Muscle of back (tissue), 3 donors: ENCODE measurements at regions not wholly inside any gene's neighbourhood (a gene's known extent, or its start where the extent isn't known, plus 50 kb on each side); places are given as distances from the start of the nearest gene placed in this dataset.
A peak's percentile ranks its signal among the peaks of the same experiment; 100 is the strongest.

Source experiments
- DNase-seq, 3 donors: peaks; one replicate each; pipeline versions ENCODE4 v3.0.0 to v3.0.0-alpha.2; 2013

- no peak for DNase-seq
Measured at GRCh38 chr18:40883271-40883670, 1071.8 kb upstream of the PIK3C3 start.

- no peak for DNase-seq
Measured at GRCh38 chr18:40882468-40882867, 1072.6 kb upstream of the PIK3C3 start.

GRCh38 chr18:40878371-40878770 lies 1076.7 kb upstream of the PIK3C3 start:
- peak in 1 of 3 donors; percentile 24 for DNase-seq

- DNase-seq, result peak in 1 of 3 donors; percentile 92
Measured at GRCh38 chr18:40877096-40877495, 1077.9 kb upstream of the PIK3C3 start.

GRCh38 chr18:40875101-40875615 lies 1079.9 kb upstream of the PIK3C3 start:
- DNase-seq, result no peak

- no peak for DNase-seq
Measured at GRCh38 chr18:40874233-40874632, 1080.8 kb upstream of the PIK3C3 start.

GRCh38 chr18:40868110-40868858 lies 1086.8 kb upstream of the PIK3C3 start:
- DNase-seq, result peak in 1 of 3 donors; percentile 69

GRCh38 chr18:40867459-40867858 lies 1087.6 kb upstream of the PIK3C3 start:
- peak in 2 of 3 donors; percentile 36 to 83 for DNase-seq

- DNase-seq, result peak in 2 of 3 donors; percentile 6 to 24
Measured at GRCh38 chr18:40866968-40867367, 1088.1 kb upstream of the PIK3C3 start.

GRCh38 chr18:40866013-40866645 lies 1088.9 kb upstream of the PIK3C3 start:
- DNase-seq, result no peak

- DNase-seq, result no peak
Measured at GRCh38 chr18:40864846-40865245, 1090.2 kb upstream of the PIK3C3 start.

- DNase-seq, result no peak
Measured at GRCh38 chr18:40863801-40864200, 1091.2 kb upstream of the PIK3C3 start.

GRCh38 chr18:40860189-40860588 lies 1094.8 kb upstream of the PIK3C3 start:
- DNase-seq, result no peak

GRCh38 chr18:40855661-40856060 lies 1099.4 kb upstream of the PIK3C3 start:
- DNase-seq, result no peak

GRCh38 chr18:40852406-40852805 lies 1102.6 kb upstream of the PIK3C3 start:
- DNase-seq, result no peak

GRCh38 chr18:40851014-40851429 lies 1104.0 kb upstream of the PIK3C3 start:
- peak in 2 of 3 donors; percentile 10 to 35 for DNase-seq

- DNase-seq, result peak in 1 of 3 donors; percentile 32
Measured at GRCh38 chr18:40849886-40850285, 1105.1 kb upstream of the PIK3C3 start.

GRCh38 chr18:40841467-40841866 lies 1113.6 kb upstream of the PIK3C3 start:
- DNase-seq, result peak in 1 of 3 donors; percentile 55

- DNase-seq, result no peak
Measured at GRCh38 chr18:40841063-40841462, 1114.0 kb upstream of the PIK3C3 start.

GRCh38 chr18:40832362-40832761 lies 1122.7 kb upstream of the PIK3C3 start:
- no peak for DNase-seq

GRCh38 chr18:40824291-40824690 lies 1130.7 kb upstream of the PIK3C3 start:
- DNase-seq, result no peak

- no peak for DNase-seq
Measured at GRCh38 chr18:40821596-40822243, 1133.3 kb upstream of the PIK3C3 start.
